ENCODE measurements at regions not wholly inside any gene's neighbourhood (a gene's known extent, or its start where the extent isn't known, plus 50 kb on each side); places are given as distances from the start of the nearest gene placed in this dataset.

DNA sequence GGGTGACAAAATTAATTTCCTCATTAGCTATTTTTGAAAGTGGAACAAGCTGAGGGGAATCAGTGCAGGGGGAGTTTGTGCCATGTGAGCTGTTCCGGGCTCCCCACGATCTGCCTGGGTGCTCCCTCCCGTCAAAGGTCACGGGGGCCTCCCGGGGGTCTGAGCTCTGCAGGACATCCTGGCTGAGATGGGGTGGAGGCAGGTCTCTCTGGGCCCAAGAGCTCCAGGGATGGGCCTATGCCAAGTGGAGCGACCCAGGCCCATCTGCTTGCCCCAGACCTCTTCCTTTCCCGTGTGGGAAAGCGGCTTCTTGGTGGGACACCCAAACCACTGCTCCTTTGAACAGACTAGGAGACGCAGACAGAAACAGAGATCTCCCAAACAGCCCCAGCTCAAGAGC, 143.3 kb upstream of the ID2 start:
- H3K36me3 Mint-ChIP-seq = peaks cover 5 to 7% of the 10 kb centered on the region in 2 donors
- Histone ChIP-seq H3K27ac (ENCODE audit: low read depth in 1 of 2, low read length in 2 of 2) (peak overlapping the region; percentile 34 to 94), H3K4me1 (ENCODE audit: control insufficient read depth in 1 of 2, insufficient read depth in 2 of 2, low read length in 2 of 2) (peaks cover 93 to 100% of the 10 kb centered on the region in 2 donors), H3K4me3 (replicated peaks in 1 of 3; ENCODE audit: low read depth in 2 of 3, low read length in 3 of 3) (peak overlapping the region in 1 of 3 experiments; percentile 17), H3K36me3 (replicated peaks in 1 of 2; ENCODE audit: control insufficient read depth in 1 of 2, insufficient read depth in 2 of 2, low read length in 2 of 2) (no peaks in the 10 kb centered on the region), H4K20me1 (ENCODE audit: insufficient read depth, low read length) (no peaks in the 10 kb centered on the region), H2AFZ (ENCODE audit: insufficient read depth, low read depth, low read length, poor library complexity, severe bottlenecking) (peak overlapping the region; percentile 63), H3K9ac (ENCODE audit: insufficient read depth, low read length, poor library complexity, severe bottlenecking) (no peak overlapping the region), H3K9me3 (replicated peaks in 1 of 2; ENCODE audit: control insufficient read depth in 1 of 2, insufficient read depth in 1 of 2, low read length in 2 of 2) (no peaks in the 10 kb centered on the region), H3K79me2 (ENCODE audit: insufficient read depth, low read length) (no peaks in the 10 kb centered on the region), H3K4me2 (replicated peaks; ENCODE audit: extremely low read depth, low read length, poor library complexity, severe bottlenecking) (no peak overlapping the region), H3K27me3 (ENCODE audit: control insufficient read depth in 2 of 2, insufficient read depth in 2 of 2, low read length in 2 of 2) (no peaks in the 10 kb centered on the region)
- no peaks in the 10 kb centered on the region for H3K9me3 Mint-ChIP-seq
- H3K27me3 Mint-ChIP-seq (ENCODE audit: low read depth in 3 of 3) = peaks cover 0 to 2% (median 1%) of the 10 kb centered on the region in 3 donors
- TF ChIP-seq CTCF (IDR thresholded peaks at IDR 0.05) = no peak
- peaks cover 92% of the 10 kb centered on the region for H3K4me1 Mint-ChIP-seq
- WGBS (ENCODE audit: insufficient coverage) = 7% methylated on average over 5 of the region's 9 CpGs
- peak overlapping the region; percentile 8 to 89 (median 83) for H3K27ac Mint-ChIP-seq
- intact Hi-C loops (cut with micrococcal nuclease) = loop anchor here in 1 of 2 donors (5.0 kb wide), 1 partner anchor 41 kb away; no protein-coding TSS in a partner anchor
- peak in 1 of 3 donors; percentile 21 for DNase-seq
- peak overlapping the region in 1 of 2 donors; percentile 39 for H3K4me3 Mint-ChIP-seq

DNA sequence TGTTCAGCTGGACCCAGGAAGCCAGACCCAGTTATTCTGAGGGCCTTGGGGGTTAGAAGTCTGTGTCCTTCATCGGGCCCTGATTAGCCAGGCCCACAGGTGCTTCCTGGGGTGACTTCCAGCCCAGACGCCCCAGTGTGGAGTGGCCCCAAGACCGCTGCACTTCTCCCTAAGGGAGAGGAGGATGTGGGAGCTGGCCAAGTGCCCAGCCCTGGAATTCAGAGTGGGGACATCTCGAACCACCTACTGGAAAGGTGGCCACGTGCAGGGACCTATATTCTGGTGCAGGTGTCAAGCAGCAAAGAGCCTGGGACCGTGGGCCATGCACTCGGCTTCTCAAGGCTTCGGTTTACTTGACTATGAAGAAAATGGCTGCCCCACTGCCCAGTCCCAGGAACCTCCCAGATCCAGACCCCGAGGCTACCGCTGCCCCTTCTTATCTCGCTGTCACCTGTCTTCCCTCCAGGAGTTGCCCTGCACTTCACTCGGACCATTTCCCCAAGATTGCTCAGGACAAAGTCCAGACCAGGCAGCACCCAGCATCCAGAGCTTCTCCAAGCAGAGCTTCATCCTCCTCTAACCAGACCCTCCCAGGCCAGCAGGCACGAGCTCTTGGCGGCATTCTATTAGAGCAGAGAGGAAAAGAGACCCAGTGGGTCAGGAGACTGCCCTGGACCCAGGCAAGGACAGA, 142.8 kb upstream of the ID2 start:
- DNase-seq = no peak
- no peaks in the 10 kb centered on the region for H3K9me3 ChIP-seq (replicated peaks in 1 of 2; ENCODE audit: control insufficient read depth in 1 of 2, insufficient read depth in 1 of 2, low read length in 2 of 2)
- Mint-ChIP-seq H3K36me3 (peaks cover 5 to 7% of the 10 kb centered on the region in 2 donors), H3K27ac (peak overlapping the region; percentile 38 to 91 (median 86)), H3K9me3 (no peaks in the 10 kb centered on the region), H3K4me1 (peaks cover 92% of the 10 kb centered on the region), H3K27me3 (ENCODE audit: low read depth in 3 of 3) (peaks cover 0 to 2% (median 0%) of the 10 kb centered on the region in 3 donors), H3K4me3 (peak overlapping the region in 1 of 2 donors; percentile 39)
- H3K4me1 ChIP-seq (ENCODE audit: control insufficient read depth in 1 of 2, insufficient read depth in 2 of 2, low read length in 2 of 2) = peaks cover 93 to 100% of the 10 kb centered on the region in 2 donors
- H3K36me3 ChIP-seq (replicated peaks in 1 of 2; ENCODE audit: control insufficient read depth in 1 of 2, insufficient read depth in 2 of 2, low read length in 2 of 2) = no peaks in the 10 kb centered on the region
- no peak overlapping the region for H3K4me2 ChIP-seq (replicated peaks; ENCODE audit: extremely low read depth, low read length, poor library complexity, severe bottlenecking)
- peak overlapping the region; percentile 65 to 94 for H3K27ac ChIP-seq (ENCODE audit: low read depth in 1 of 2, low read length in 2 of 2)
- H4K20me1 ChIP-seq (ENCODE audit: insufficient read depth, low read length) = no peaks in the 10 kb centered on the region
- peak overlapping the region; percentile 6 for H3K9ac ChIP-seq (ENCODE audit: insufficient read depth, low read length, poor library complexity, severe bottlenecking)
- H3K4me3 ChIP-seq (replicated peaks in 1 of 3; ENCODE audit: low read depth in 2 of 3, low read length in 3 of 3) = no peak overlapping the region
- H3K79me2 ChIP-seq (ENCODE audit: insufficient read depth, low read length) = no peaks in the 10 kb centered on the region
- intact Hi-C loops (cut with micrococcal nuclease) = loop anchor here in 1 of 2 donors (5.0 kb wide), 1 partner anchor 42 kb away; no protein-coding TSS in a partner anchor
- no peaks in the 10 kb centered on the region for H3K27me3 ChIP-seq (ENCODE audit: control insufficient read depth in 2 of 2, insufficient read depth in 2 of 2, low read length in 2 of 2)
- 58% methylated on average over 14 of the region's 14 CpGs for WGBS (ENCODE audit: insufficient coverage)
- TF ChIP-seq CTCF (IDR thresholded peaks at IDR 0.05) = no peak
- H2AFZ ChIP-seq (ENCODE audit: insufficient read depth, low read depth, low read length, poor library complexity, severe bottlenecking) = peak overlapping the region; percentile 69

Data from CD14-positive monocyte (primary cell).